ENCODE measurements at regions not wholly inside any gene's neighbourhood (a gene's known extent, or its start where the extent isn't known, plus 50 kb on each side); places are given as distances from the start of the nearest gene placed in this dataset.
"Not testable (repeated sequence)": the region's sequence is repeated elsewhere in the genome, so short reads cannot be mapped to it uniquely, and the experiment has no call there.

DNA sequence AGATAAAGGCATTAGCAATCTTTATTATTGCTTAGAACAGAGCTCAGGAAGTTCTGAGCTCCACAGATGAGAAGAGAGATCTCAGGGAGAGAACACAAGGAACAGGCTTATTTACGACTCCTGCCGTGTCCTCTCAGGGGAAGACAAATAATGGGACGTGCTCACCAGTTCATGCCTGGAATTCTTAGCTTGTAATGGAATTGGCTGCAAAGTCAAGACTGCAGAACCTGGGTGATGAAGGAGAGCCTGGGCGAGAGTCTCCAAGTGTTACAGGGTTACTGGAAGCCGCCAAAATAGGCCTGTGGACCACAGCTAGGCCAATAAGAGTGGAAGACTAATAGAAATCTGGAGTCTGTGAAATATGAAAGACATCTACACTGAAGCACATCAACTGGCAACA is 174.5 kb upstream of the ADAMTSL1 start:
- H3K36me3 ChIP-seq (ENCODE audit: control insufficient read depth, insufficient read depth, low read length): no peaks in the 10 kb centered on the region
- WGBS, 2 experiments (ENCODE audit: extremely low coverage in 2 of 2, insufficient read length in 1 of 2): 100% methylated on average over 1 of the region's 5 CpGs; no CpG with 5 or more reads in 1 of the 2 experiments
- no peak overlapping the region for H4K8ac ChIP-seq (ENCODE audit: low read depth in 2 of 2, low read length in 2 of 2)
- 0 out of 2 replicates have a peak, but pooled peaks cover 4% of the 10 kb centered on the region for H3K9me1 ChIP-seq (ENCODE audit: insufficient read depth, low read length)
- no peak overlapping the region for H4K5ac ChIP-seq (ENCODE audit: low read depth, low read length)
- in situ Hi-C loops (cut with MboI; ENCODE audit: low sequenced_read_pairs) (no loop called here), intact Hi-C loops (cut with micrococcal nuclease) (no loop called here), dilution Hi-C loops (cut with HindIII; ENCODE audit: low sequenced_read_pairs, unreplicated experiment) (no loop called here)
- H2AK5ac ChIP-seq (ENCODE audit: low read depth, low read length): no peak overlapping the region
- H3K18ac ChIP-seq (ENCODE audit: low read depth, low read length): no peak overlapping the region
- H4K91ac ChIP-seq (ENCODE audit: insufficient read depth, low read depth, low read length): no peak overlapping the region
- no peak overlapping the region for H3K14ac ChIP-seq (replicated peaks; ENCODE audit: low read depth, low read length)
- H2AFZ ChIP-seq (replicated peaks; ENCODE audit: low read length, poor library complexity): no peak overlapping the region
- H2BK5ac ChIP-seq (ENCODE audit: low read depth, low read length, poor library complexity, severe bottlenecking): no peak overlapping the region
- no peak overlapping the region for H2AK9ac ChIP-seq (replicated peaks; ENCODE audit: low read depth, low read length, poor library complexity)
- H3K79me1 ChIP-seq (ENCODE audit: low read depth in 1 of 2, low read length in 2 of 2): no peaks in the 10 kb centered on the region
- no peak overlapping the region for H3K4ac ChIP-seq (ENCODE audit: low read depth, low read length)
- no peaks in the 10 kb centered on the region for H4K20me1 ChIP-seq (ENCODE audit: insufficient read depth, low read length)
- H2BK15ac ChIP-seq (ENCODE audit: low read depth, low read length): no peak overlapping the region
- H3K56ac ChIP-seq (ENCODE audit: extremely low read depth, insufficient read depth, low read length): no peak overlapping the region
- H3K4me1 ChIP-seq (ENCODE audit: control insufficient read depth, insufficient read depth, low read length): peaks cover 3% of the 10 kb centered on the region
- CTCF ChIA-PET: no interaction called here
- no peak overlapping the region for H2BK20ac ChIP-seq (ENCODE audit: low read depth, low read length)
- H3K9ac ChIP-seq (ENCODE audit: low read depth, low read length): no peak overlapping the region
- no peak overlapping the region for H3K4me3 ChIP-seq (ENCODE audit: insufficient read depth, low read depth, low read length)
- TF ChIP-seq CEBPB (IDR thresholded peaks at IDR 0.05; ENCODE audit: low read depth, low read length) (no peak), RFX5 (IDR thresholded peaks at IDR 0.05; ENCODE audit: low read depth, low read length) (no peak), BHLHE40 (IDR thresholded peaks at IDR 0.05; ENCODE audit: low read depth, low read length) (no peak), FOS (IDR thresholded peaks at IDR 0.05; ENCODE audit: low read depth, low read length) (no peak), POLR2A (IDR thresholded peaks at IDR 0.05; ENCODE audit: low read depth, low read length) (no peak), NFE2L2 (IDR thresholded peaks at IDR 0.05; ENCODE audit: low read depth, low read length) (no peak), RCOR1 (IDR thresholded peaks at IDR 0.05; ENCODE audit: insufficient replicate concordance, low read length) (no peak)
- TF ChIP-seq, protein P1, sequence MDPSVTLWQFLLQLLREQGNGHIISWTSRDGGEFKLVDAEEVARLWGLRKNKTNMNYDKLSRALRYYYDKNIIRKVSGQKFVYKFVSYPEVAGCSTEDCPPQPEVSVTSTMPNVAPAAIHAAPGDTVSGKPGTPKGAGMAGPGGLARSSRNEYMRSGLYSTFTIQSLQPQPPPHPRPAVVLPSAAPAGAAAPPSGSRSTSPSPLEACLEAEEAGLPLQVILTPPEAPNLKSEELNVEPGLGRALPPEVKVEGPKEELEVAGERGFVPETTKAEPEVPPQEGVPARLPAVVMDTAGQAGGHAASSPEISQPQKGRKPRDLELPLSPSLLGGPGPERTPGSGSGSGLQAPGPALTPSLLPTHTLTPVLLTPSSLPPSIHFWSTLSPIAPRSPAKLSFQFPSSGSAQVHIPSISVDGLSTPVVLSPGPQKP (IDR thresholded peaks at IDR 0.05; ENCODE audit: borderline replicate concordance, low read depth, low read length): no peak
- no peaks in the 10 kb centered on the region for H3K9me3 ChIP-seq (ENCODE audit: control insufficient read depth, insufficient read depth, low read length)
- no peak overlapping the region for H3K27ac ChIP-seq (ENCODE audit: insufficient read depth, low read length)
- no peak overlapping the region for H3K23ac ChIP-seq (ENCODE audit: low read depth, low read length)
- BruUV-seq (replicated peaks): no TSS peak
- DNase-seq (no peak), ATAC-seq (ENCODE audit: low read depth) (no peak)
- no peak overlapping the region for H3K4me2 ChIP-seq (ENCODE audit: low read depth, low read length)
- no peak overlapping the region for H2BK120ac ChIP-seq (ENCODE audit: low read depth, low read length)
- POLR2A ChIA-PET (ENCODE audit: unreplicated experiment): no interaction called here
- H3K27me3 ChIP-seq (ENCODE audit: control insufficient read depth, insufficient read depth, low read length): no peaks in the 10 kb centered on the region

DNA sequence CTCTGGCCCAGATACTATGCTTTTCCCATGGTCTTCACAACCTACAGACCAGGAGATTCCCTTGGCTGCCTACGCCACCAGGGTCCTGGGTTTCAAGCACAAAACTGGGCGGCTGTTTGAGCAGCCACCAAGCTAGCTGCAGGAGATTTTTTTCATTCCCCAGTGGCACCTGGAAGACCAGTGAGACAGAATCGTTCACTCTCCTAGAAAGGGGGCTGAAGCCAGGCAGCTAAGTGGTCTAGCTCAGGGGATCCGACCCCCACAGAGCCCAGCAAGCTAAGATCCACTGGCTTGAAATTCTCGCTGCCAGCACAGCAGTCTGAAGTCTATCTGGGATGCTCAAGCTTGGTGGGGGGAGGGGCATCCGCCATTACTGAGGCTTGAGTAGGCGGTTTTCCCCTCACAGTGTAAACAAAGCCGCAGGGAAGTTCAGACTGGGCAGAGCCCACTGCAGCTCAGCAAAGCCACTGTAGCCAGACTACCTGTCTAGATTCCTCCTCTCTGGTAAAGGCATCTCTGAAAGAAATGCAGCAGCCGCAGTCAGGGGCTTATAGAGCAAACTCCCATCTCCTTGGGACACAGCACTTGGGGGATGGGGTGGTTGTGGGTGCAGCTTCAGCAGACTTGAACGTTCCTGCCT is 168.7 kb upstream of the ADAMTSL1 start:
- 100% methylated on average over 1 of the region's 10 CpGs; no CpG with 5 or more reads in 1 of the 2 experiments for WGBS, 2 experiments (ENCODE audit: extremely low coverage in 2 of 2, insufficient read length in 1 of 2)
- H2BK15ac ChIP-seq (ENCODE audit: low read depth, low read length); H3K4me1 ChIP-seq (ENCODE audit: control insufficient read depth, insufficient read depth, low read length); ATAC-seq (ENCODE audit: low read depth); H3K27ac ChIP-seq (ENCODE audit: insufficient read depth, low read length); H4K5ac ChIP-seq (ENCODE audit: low read depth, low read length); H3K36me3 ChIP-seq (ENCODE audit: control insufficient read depth, insufficient read depth, low read length); H3K9ac ChIP-seq (ENCODE audit: low read depth, low read length); intact Hi-C loops (cut with micrococcal nuclease); H3K14ac ChIP-seq (replicated peaks; ENCODE audit: low read depth, low read length); H2BK120ac ChIP-seq (ENCODE audit: low read depth, low read length); H2AK5ac ChIP-seq (ENCODE audit: low read depth, low read length); dilution Hi-C loops (cut with HindIII; ENCODE audit: low sequenced_read_pairs, unreplicated experiment); H3K27me3 ChIP-seq (ENCODE audit: control insufficient read depth, insufficient read depth, low read length); H3K4ac ChIP-seq (ENCODE audit: low read depth, low read length); H4K20me1 ChIP-seq (ENCODE audit: insufficient read depth, low read length); in situ Hi-C loops (cut with MboI; ENCODE audit: low sequenced_read_pairs); H2BK5ac ChIP-seq (ENCODE audit: low read depth, low read length, poor library complexity, severe bottlenecking); H3K9me1 ChIP-seq (ENCODE audit: insufficient read depth, low read length); H3K4me2 ChIP-seq (ENCODE audit: low read depth, low read length); CTCF ChIA-PET; H3K9me3 ChIP-seq (ENCODE audit: control insufficient read depth, insufficient read depth, low read length); H2BK20ac ChIP-seq (ENCODE audit: low read depth, low read length); H3K23ac ChIP-seq (ENCODE audit: low read depth, low read length); POLR2A ChIA-PET (ENCODE audit: unreplicated experiment); H4K91ac ChIP-seq (ENCODE audit: insufficient read depth, low read depth, low read length); BruUV-seq (replicated peaks); H3K4me3 ChIP-seq (ENCODE audit: insufficient read depth, low read depth, low read length); H3K56ac ChIP-seq (ENCODE audit: extremely low read depth, insufficient read depth, low read length); H2AK9ac ChIP-seq (replicated peaks; ENCODE audit: low read depth, low read length, poor library complexity); H3K79me1 ChIP-seq (ENCODE audit: low read depth in 1 of 2, low read length in 2 of 2): not testable (repeated sequence)
- Histone ChIP-seq H3K18ac (ENCODE audit: low read depth, low read length) (0 out of 2 replicates have a peak overlapping the region, but pooled peaks have one; percentile 29), H4K8ac (ENCODE audit: low read depth in 2 of 2, low read length in 2 of 2) (peak overlapping the region; percentile 28 to 51; a peak in 3 of 4 replicates), H2AFZ (replicated peaks; ENCODE audit: low read length, poor library complexity) (peak overlapping the region; percentile 58)
- peak; percentile 4 for DNase-seq
